ENCODE measurements at regions not wholly inside any gene's neighbourhood (a gene's known extent, or its start where the extent isn't known, plus 50 kb on each side); places are given as distances from the start of the nearest gene placed in this dataset.

DNA sequence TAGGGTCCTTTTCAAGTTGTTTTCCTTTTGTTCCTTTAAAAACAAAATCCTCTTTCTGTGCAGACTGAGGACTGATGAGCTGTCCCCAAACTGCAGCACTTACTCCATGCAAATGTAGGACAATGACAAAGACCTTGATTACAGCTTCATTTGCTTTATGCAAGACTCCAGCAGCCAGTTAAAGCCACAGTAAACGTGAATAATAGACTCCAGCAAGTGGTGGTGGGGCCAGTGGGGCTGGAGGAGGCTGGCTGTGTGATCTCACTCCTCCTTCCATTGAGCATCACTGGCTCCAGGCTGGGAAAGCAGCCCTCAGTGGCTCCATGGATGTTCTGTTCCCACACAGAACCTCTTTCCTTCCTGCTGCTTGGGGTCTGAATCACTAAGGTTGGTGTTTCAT is 306.0 kb upstream of the CELF4 start:
- TF ChIP-seq, protein P1, sequence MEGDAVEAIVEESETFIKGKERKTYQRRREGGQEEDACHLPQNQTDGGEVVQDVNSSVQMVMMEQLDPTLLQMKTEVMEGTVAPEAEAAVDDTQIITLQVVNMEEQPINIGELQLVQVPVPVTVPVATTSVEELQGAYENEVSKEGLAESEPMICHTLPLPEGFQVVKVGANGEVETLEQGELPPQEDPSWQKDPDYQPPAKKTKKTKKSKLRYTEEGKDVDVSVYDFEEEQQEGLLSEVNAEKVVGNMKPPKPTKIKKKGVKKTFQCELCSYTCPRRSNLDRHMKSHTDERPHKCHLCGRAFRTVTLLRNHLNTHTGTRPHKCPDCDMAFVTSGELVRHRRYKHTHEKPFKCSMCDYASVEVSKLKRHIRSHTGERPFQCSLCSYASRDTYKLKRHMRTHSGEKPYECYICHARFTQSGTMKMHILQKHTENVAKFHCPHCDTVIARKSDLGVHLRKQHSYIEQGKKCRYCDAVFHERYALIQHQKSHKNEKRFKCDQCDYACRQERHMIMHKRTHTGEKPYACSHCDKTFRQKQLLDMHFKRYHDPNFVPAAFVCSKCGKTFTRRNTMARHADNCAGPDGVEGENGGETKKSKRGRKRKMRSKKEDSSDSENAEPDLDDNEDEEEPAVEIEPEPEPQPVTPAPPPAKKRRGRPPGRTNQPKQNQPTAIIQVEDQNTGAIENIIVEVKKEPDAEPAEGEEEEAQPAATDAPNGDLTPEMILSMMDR (IDR thresholded peaks at IDR 0.05), result no peak
- no peak for TF ChIP-seq POLR2A (IDR thresholded peaks at IDR 0.05)
- no peak for TF ChIP-seq EP300 (IDR thresholded peaks at IDR 0.05)

Measured in ovary (tissue), 3 donors.